Pancreas (tissue), 10 donors: ENCODE measurements at regions not wholly inside any gene's neighbourhood (a gene's known extent, or its start where the extent isn't known, plus 50 kb on each side); places are given as distances from the start of the nearest gene placed in this dataset.
A peak's percentile ranks its signal among the peaks of the same experiment; 100 is the strongest.

Experiments
- ATAC-seq, 4 donors: fragments of 200-7000 bp; cut with Tn5 transposase; one replicate each; pipeline versions ENCODE4 v1.8.0 to v1.9.1; 2020; ENCODE audit warnings: mild to moderate bottlenecking in 4 of 4, moderate library complexity in 4 of 4
- DNase-seq, 6 donors: peaks; one replicate each; pipeline ENCODE4 v3.0.0-alpha.2; 2020
- FAIRE-seq: peaks from 2 replicates; lab custom pipeline; 2012; peaks lifted over from hg19 to GRCh38; lab: Jason Lieb, UNC
- H3K27ac ChIP-seq, 4 donors: fragments of 200-600 bp; sonication (generic); 1 replicate in 3 of 4; 2 replicates in 1 of 4; pipeline versions ENCODE4 v1.5.0 to v1.8.0; 2020
- H3K27me3 ChIP-seq, 4 donors: fragments of 200-600 bp; one replicate each; pipeline ENCODE4 v1.8.0; 2021
- H3K36me3 ChIP-seq, 3 donors: fragments of 200-600 bp; sonication (generic) in 1 of 3; one replicate each; pipeline versions ENCODE4 v1.5.0 to v1.8.0; 2020 to 2021
- H3K4me1 ChIP-seq, 3 donors: fragments of 200-600 bp; one replicate each; pipeline ENCODE4 v1.8.0; 2021
- H3K4me3 ChIP-seq, 4 donors: fragments of 200-600 bp; sonication (generic) in 2 of 4; one replicate each; pipeline versions ENCODE4 v1.5.0 to v1.8.0; 2020 to 2021
- H3K9me3 ChIP-seq, 4 donors: fragments of 200-600 bp; one replicate each; pipeline ENCODE4 v1.8.0; 2021
- WGBS, 2 donors: extraction: QIAGEN DNeasy Blood & Tissue Kit; methylation state at CpG; one replicate each; pipeline ENCODE4 v1.1.7; 2013; 5-methylcytosine and 5-hydroxymethylcytosine counted together
- intact Hi-C, 3 donors: fragments of 100-400 bp; cut with DNase I; formaldehyde crosslinking; loops; one replicate each; pipeline versions ENCODE4 v1.11.1 to v1.14.2; 2022
- TF ChIP-seq, protein P1 (sequence below), 4 donors: fragments of 200-600 bp; sonication (generic) in 3 of 4; IDR thresholded peaks; one replicate each; pipeline versions ENCODE4 v1.5.0 to v1.8.0; 2021; ENCODE audit warnings: antibody characterized with exemption in 4 of 4
- donor health status: healthy with polysubstance abuse.
- donor health status: DM: no; HTN: no; CAD: no; lungs with moderate emphysema.
- donor health status: DM: no; HTN: no; CAD: no.
- donor health status: control.
- donor health status: control.
- donor health status: Bipolar disorder and iron deficiency.
- donor health status: DM: yes; HTN: yes; CAD: no.
- donor health status: DM: no; HTN: no; CAD: no.
- donor health status: DM: no; HTN: no; CAD: no.
- donor health status: DM: yes; HTN: yes; CAD: no.

DNA sequence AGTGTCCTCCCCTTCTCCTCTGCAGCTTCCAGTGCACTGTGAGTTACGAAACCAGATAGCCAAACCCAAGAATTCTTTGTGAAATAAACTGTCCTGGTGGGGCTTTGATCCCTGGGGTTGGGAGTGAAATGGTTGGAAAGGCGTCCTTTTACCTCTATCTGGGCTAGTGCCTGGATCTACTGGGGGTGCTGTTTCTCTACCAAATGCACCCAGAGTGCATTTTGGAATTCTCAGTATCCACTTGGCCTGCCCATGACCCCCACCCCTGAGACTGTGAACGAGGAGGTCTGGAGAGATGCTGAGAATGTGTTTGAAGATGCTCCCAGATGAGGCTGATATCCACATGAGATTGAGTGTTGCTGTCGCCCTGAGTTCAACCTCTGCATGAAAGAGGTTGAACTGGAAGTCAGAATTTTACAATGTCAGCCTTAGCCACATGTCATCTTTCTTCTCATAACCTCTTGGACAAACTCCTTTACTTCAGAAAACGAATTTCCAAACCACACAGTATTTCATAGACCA is 87.1 kb upstream of the CLMN start:
- no peak for FAIRE-seq
- WGBS, 2 donors, result 50 to 66% methylated on average over 5 of the region's 5 CpGs

DNA sequence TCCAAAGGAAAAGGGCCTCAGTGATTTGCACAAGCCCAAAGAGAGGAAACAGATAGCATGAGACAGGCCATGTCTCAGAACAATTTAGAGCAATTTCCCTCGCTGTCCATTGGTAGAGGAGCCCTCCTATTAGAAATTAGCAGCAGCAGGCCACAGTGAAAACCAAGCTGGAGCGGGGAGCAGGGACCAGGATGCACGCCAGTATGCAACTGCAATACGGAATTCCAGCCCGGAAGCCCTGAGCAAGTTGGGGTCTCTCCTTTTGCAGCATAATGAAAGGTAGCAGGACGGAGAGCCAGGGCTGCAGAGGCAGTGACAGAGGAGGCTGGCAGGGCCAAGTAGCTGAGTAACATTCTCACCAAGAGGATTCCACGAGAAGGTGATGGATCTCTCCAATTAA is 84.9 kb upstream of the CLMN start:
- DNase-seq (no peak), FAIRE-seq (no peak), ATAC-seq (no peak)
- Histone ChIP-seq H3K4me1 (no peaks in the 10 kb centered on the region), H3K4me3 (no peak overlapping the region), H3K9me3 (no peaks in the 10 kb centered on the region), H3K27ac (no peak overlapping the region), H3K27me3 (no peaks in the 10 kb centered on the region), H3K36me3 (no peaks in the 10 kb centered on the region)
- intact Hi-C loops, result no loop called here
- 79 to 83% methylated on average over 7 of the region's 7 CpGs for WGBS, 2 donors
- TF ChIP-seq, protein P1, sequence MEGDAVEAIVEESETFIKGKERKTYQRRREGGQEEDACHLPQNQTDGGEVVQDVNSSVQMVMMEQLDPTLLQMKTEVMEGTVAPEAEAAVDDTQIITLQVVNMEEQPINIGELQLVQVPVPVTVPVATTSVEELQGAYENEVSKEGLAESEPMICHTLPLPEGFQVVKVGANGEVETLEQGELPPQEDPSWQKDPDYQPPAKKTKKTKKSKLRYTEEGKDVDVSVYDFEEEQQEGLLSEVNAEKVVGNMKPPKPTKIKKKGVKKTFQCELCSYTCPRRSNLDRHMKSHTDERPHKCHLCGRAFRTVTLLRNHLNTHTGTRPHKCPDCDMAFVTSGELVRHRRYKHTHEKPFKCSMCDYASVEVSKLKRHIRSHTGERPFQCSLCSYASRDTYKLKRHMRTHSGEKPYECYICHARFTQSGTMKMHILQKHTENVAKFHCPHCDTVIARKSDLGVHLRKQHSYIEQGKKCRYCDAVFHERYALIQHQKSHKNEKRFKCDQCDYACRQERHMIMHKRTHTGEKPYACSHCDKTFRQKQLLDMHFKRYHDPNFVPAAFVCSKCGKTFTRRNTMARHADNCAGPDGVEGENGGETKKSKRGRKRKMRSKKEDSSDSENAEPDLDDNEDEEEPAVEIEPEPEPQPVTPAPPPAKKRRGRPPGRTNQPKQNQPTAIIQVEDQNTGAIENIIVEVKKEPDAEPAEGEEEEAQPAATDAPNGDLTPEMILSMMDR (IDR thresholded peaks at IDR 0.05), result no peak

More for the DNA sequence above, 87.1 kb upstream of the CLMN start:
- TF ChIP-seq, protein P1 (IDR thresholded peaks at IDR 0.05), result no peak
- ATAC-seq, result peak in 2 of 4 donors; percentile 14 to 51
- Histone ChIP-seq H3K36me3 (no peaks in the 10 kb centered on the region), H3K27me3 (no peaks in the 10 kb centered on the region), H3K4me1 (no peaks in the 10 kb centered on the region), H3K4me3 (no peak overlapping the region), H3K27ac (no peak overlapping the region), H3K9me3 (no peaks in the 10 kb centered on the region)
- intact Hi-C loops, result no loop called here
- DNase-seq, result no peak

DNA sequence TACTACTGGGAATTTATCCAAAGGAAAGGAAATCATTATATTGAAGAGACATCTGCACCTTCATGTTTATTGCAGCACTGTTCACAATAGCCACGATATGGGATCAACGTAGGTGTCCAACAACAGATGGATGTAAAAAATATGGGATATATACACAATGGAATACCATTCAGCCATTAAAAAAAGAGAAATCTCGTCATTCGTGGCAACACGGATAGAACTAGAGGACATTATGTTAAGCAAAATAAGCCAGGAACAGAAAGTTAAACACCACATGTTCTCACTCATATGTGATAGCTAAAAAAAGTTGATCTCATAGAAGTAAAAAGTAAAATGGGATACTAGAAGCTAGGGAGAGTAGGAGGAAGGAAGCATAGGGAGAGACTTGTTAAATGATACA is 82.9 kb upstream of the CLMN start:
- Histone ChIP-seq H3K9me3 (no peaks in the 10 kb centered on the region), H3K4me1 (no peaks in the 10 kb centered on the region), H3K4me3 (no peak overlapping the region), H3K27ac (no peak overlapping the region), H3K36me3 (no peaks in the 10 kb centered on the region), H3K27me3 (no peaks in the 10 kb centered on the region)
- ATAC-seq (no peak), FAIRE-seq (peak; percentile 39), DNase-seq (no peak)
- WGBS, 2 donors, result 66 to 71% methylated on average over 5 of the region's 5 CpGs
- TF ChIP-seq, protein P1 (IDR thresholded peaks at IDR 0.05), result no peak
- intact Hi-C loops, result no loop called here

DNA sequence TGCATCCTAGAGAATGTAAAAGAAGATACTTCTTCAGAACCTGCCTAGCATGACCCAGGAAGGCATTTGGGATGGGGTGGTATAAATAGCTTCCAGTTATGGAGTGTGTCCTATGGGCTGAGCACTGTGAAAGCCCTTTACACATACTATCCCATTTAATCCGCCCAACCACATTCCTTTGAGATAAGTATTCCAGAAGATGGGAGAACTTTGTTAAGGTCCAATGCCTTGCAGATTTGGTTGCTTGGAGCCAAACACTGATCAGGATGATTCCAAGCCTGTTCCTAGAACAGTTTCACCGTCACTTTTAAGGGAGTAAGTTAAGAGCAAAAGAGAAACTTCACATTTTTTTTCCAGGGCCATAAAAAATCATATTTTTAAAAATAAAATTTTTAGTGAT is 82.5 kb upstream of the CLMN start:
- Histone ChIP-seq H3K27ac (no peak overlapping the region), H3K9me3 (no peaks in the 10 kb centered on the region), H3K4me1 (no peaks in the 10 kb centered on the region), H3K27me3 (no peaks in the 10 kb centered on the region), H3K4me3 (no peak overlapping the region), H3K36me3 (no peaks in the 10 kb centered on the region)
- TF ChIP-seq, protein P1 (IDR thresholded peaks at IDR 0.05), result no peak
- ATAC-seq, result no peak
- no peak for FAIRE-seq
- intact Hi-C loops, result no loop called here
- 80 to 90% methylated on average over 2 of the region's 2 CpGs for WGBS, 2 donors
- DNase-seq, result no peak

DNA sequence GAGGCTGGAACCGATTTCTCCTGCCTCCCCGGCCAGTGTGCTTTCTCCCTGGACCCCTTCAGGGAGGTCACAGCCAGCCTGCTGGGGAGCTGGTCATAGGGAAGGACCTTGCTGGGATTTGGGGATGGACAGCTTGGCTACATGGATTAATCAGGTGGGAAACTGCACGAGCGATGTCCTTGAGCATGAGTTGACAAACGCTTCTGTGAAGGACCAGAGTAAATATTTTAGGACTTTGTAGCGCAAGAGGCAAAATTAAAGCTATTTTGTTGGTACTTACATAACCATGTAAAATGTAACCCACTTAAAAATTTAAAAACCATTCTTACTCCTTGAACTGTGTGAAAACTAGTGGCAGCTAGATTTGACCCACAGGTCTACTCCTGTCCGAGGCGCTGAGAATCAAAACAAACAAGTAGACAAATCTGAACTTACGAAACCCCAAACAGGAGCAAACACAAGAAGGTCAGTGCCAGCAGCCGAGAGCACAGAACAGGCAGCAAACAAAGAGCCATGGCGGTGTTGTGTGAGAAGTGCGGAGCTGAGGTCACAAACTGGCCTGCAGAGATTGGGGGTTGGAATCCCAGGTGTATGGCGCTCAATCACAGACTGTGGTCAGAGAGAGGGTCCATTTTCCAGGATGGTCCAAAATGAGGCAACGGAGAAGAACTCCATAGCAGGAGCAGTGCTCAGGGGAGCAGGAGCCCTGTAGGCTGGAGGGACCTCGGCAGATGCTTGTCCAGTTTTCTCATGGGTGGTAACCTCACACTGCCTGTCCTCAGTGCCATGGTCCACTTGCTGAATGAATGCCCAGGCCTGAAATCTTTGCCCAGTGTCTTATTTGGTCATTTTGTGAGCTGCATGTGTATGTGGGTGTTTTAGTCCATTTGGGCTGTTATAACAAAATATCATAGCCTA is 79.2 kb upstream of the CLMN start:
- Histone ChIP-seq H3K4me3 (no peak overlapping the region), H3K36me3 (no peaks in the 10 kb centered on the region), H3K9me3 (no peaks in the 10 kb centered on the region), H3K27me3 (no peaks in the 10 kb centered on the region), H3K27ac (no peak overlapping the region), H3K4me1 (no peaks in the 10 kb centered on the region)
- DNase-seq (no peak), FAIRE-seq (no peak), ATAC-seq (no peak)
- TF ChIP-seq, protein P1 (IDR thresholded peaks at IDR 0.05), result no peak
- 81 to 84% methylated on average over 15 of the region's 15 CpGs for WGBS, 2 donors
- intact Hi-C loops, result no loop called here
